BJ (cell line): ENCODE measurements at regions not wholly inside any gene's neighbourhood (a gene's known extent, or its start where the extent isn't known, plus 50 kb on each side); places are given as distances from the start of the nearest gene placed in this dataset.

Source experiments
- CTCF ChIA-PET: fragments of 350-600 bp; formaldehyde crosslinking; extraction: SDS; loops from one replicate; lab custom pipeline; 2021; ENCODE audit warnings: antibody characterized with exemption, inconsistent platforms; lab: Yijun Ruan, JAX
- POLR2A ChIA-PET: fragments of 300-600 bp; sonication (Branson Sonifier 250); formaldehyde crosslinking; extraction: SDS; loops from one replicate; lab custom pipeline; 2021; ENCODE audit warnings: antibody characterized with exemption; lab: Charles Lee
- DNase-seq: peaks from one replicate; pipeline ENCODE4 v3.0.0-alpha.2; 2011; ENCODE audit warnings: low read depth
- H3K27me3 ChIP-seq: 2 replicates; pipeline ENCODE4 v1.6.0; 2011; ENCODE audit warnings: low read length; ENCODE audit not compliant: control insufficient read depth, insufficient read depth
- H3K36me3 ChIP-seq: 2 replicates; pipeline ENCODE4 v1.5.1; 2011; ENCODE audit warnings: low read length; ENCODE audit not compliant: control insufficient read depth, insufficient read depth
- H3K4me3 ChIP-seq: 2 replicates; pipeline ENCODE4 v1.5.1; 2011; ENCODE audit warnings: low read depth, mild to moderate bottlenecking, control low read depth, low read length
- TF ChIP-seq, protein P1 (sequence below): IDR thresholded peaks from 2 replicates; pipeline ENCODE4 v1.5.1; 2011; ENCODE audit warnings: low read depth, mild to moderate bottlenecking, control low read depth, inconsistent platforms, low read length, moderate library complexity; ENCODE audit not compliant: insufficient read depth

DNA sequence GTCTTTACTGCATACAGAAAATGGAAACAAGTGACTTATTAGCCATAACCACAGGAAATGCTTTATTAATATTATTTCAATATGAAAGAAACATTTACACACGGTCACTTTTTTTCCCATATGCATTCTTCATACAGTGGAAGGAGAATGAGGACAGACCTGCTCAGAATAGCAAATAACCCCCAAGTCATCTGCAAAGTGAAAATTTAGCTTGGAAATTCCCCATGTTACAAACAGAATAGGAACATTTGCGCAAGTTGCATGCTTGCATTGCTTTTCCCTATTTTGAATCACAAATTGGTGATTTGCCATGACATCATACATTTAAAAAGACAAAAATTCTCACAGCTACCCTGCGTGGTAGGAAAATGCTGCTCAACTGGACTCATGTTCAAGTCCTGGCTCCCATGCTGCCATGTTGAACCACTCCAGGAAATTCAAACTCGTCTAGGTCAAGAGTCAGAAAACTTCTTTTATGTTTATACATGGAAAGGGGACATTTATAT lies 102.0 kb downstream of the GP2 start:
- no peaks in the 10 kb centered on the region for H3K36me3 ChIP-seq
- POLR2A ChIA-PET = no interaction called here
- CTCF ChIA-PET = interaction anchor here (1.0 to 1.2 kb wide), 2 partner anchors 18 to 24 kb away, joined by 3 read pairs; no protein-coding TSS in a partner anchor
- DNase-seq = no peak
- H3K27me3 ChIP-seq = no peaks in the 10 kb centered on the region
- H3K4me3 ChIP-seq = no peak overlapping the region
- TF ChIP-seq, protein P1, sequence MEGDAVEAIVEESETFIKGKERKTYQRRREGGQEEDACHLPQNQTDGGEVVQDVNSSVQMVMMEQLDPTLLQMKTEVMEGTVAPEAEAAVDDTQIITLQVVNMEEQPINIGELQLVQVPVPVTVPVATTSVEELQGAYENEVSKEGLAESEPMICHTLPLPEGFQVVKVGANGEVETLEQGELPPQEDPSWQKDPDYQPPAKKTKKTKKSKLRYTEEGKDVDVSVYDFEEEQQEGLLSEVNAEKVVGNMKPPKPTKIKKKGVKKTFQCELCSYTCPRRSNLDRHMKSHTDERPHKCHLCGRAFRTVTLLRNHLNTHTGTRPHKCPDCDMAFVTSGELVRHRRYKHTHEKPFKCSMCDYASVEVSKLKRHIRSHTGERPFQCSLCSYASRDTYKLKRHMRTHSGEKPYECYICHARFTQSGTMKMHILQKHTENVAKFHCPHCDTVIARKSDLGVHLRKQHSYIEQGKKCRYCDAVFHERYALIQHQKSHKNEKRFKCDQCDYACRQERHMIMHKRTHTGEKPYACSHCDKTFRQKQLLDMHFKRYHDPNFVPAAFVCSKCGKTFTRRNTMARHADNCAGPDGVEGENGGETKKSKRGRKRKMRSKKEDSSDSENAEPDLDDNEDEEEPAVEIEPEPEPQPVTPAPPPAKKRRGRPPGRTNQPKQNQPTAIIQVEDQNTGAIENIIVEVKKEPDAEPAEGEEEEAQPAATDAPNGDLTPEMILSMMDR = no peak

DNA sequence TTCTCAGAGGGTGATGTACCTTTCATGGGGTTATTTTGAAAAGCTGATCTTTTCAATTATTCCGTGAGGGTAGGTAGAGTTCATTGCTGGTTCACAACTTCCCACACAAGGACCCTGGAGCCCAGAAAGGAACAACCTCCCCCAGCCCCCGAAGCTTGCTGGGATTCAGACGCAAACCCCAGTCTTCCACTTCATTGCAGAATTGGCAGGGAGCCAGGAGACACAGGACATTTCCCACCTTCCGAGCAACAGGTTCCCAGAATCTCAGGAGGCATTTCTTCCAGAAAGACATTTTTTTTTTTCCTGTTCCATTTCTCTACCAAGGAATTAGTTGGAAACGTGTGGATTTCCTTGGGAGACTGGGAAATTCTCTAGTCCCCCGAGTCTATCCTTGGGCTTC lies 106.1 kb downstream of the GP2 start:
- H3K27me3 ChIP-seq = no peaks in the 10 kb centered on the region
- TF ChIP-seq, protein P1 = no peak
- no peak overlapping the region for H3K4me3 ChIP-seq
- CTCF ChIA-PET = no interaction called here
- no peaks in the 10 kb centered on the region for H3K36me3 ChIP-seq
- no peak for DNase-seq
- POLR2A ChIA-PET = no interaction called here

DNA sequence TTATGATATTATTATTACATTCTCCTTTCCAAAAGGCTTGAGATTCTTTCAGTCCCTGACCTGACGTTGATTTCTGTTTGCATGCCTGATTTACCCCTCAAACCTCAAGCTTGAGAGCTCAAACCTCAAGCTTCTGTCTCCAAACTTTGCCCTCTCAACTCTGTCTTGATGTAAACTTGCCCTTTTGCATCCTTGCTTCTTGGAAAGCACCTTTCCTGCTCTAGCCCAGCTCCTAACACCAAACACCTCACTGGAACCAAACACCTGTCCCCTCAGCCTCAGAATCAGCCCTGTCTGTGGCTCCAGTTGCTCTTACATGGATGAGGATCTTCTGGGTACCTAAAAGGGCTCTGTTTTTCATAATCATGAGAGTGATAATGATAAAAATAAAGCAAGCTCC lies 109.2 kb downstream of the GP2 start:
- ChIA-PET POLR2A (no interaction called here), CTCF (no interaction called here)
- Histone ChIP-seq H3K36me3 (no peaks in the 10 kb centered on the region), H3K27me3 (no peaks in the 10 kb centered on the region), H3K4me3 (no peak overlapping the region)
- TF ChIP-seq, protein P1 = no peak
- no peak for DNase-seq

DNA sequence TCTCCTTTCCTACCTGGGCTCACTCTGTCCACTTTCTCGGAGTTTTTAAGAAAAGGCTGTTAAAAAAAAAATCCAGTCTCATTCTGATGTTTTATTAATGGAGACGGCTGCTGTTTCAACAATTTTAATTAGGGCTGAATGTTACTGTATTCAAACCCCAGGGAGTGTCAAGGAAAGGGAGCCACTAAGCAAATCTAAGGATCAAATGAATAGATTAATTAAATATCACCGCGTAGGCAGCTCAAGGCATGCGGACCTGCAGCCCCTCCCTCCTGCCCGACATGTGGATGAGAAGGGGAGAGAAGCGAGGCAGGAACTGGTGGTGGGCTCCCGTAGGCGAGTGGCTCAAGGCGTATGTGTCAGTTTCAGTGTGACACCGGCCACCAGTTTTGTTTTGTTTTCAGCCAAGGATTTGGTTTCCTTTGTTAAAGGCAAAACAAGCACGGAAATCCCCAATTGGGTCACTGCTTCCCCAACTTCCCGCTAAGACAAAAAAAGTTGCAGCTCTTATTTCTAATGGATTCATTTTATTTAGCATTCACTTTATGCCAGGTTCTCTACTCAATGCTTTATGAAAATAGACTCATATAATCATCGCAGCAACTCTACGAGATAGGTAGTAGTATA lies 110.6 kb downstream of the GP2 start:
- no peak for DNase-seq
- Histone ChIP-seq H3K27me3 (no peaks in the 10 kb centered on the region), H3K4me3 (no peak overlapping the region), H3K36me3 (no peaks in the 10 kb centered on the region)
- TF ChIP-seq, protein P1 = no peak
- CTCF ChIA-PET = no interaction called here
- POLR2A ChIA-PET = no interaction called here

DNA sequence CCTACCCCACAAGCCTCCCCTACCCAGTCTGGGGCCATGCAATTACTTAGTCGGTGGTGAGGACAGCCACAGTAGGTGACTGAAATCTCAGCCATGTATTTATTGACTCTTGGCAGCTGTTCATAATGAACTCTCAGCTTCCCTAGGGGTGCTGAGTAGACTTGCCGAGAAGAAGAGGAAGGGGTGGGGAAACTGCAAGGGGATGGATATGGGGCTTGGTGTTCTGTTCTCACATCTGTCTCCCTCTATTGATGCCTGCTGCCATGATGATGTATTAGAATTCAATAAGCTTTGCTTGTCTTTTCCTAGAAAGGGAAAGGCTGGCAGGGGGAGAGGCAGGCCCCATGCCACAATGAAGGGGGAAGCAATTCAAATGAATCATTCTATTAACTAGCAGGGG lies 112.9 kb downstream of the GP2 start:
- Histone ChIP-seq H3K4me3 (no peak overlapping the region), H3K27me3 (no peaks in the 10 kb centered on the region), H3K36me3 (no peaks in the 10 kb centered on the region)
- no peak for DNase-seq
- TF ChIP-seq, protein P1 = no peak
- POLR2A ChIA-PET = no interaction called here
- CTCF ChIA-PET = no interaction called here
